PC-3 (cell line): ENCODE measurements at regions not wholly inside any gene's neighbourhood (a gene's known extent, or its start where the extent isn't known, plus 50 kb on each side); places are given as distances from the start of the nearest gene placed in this dataset.

ENCODE experiments used
- CTCF ChIP-seq: fragments of 300-600 bp; sonication (generic); conservative IDR thresholded peaks from 2 replicates; pipeline ENCODE4 v1.5.1; 2017; ENCODE audit warnings: antibody characterized with exemption, low read depth, mild to moderate bottlenecking, low read length
- EZH2 ChIP-seq: fragments of 300-600 bp; sonication (generic); IDR thresholded peaks from one replicate; pipeline ENCODE4 v1.6.1; 2017; ENCODE audit warnings: antibody characterized with exemption, mild to moderate bottlenecking, low read length; ENCODE audit not compliant: unreplicated experiment
- EZH2phosphoT487 ChIP-seq: fragments of 300-600 bp; sonication (generic); IDR thresholded peaks from 2 replicates; pipeline ENCODE4 v1.6.1; 2018; ENCODE audit warnings: mild to moderate bottlenecking, antibody characterized with exemption, low read length, borderline replicate concordance

GRCh38 chr10:111944331-111944730 is 239.2 kb downstream of the GPAM start:
- no peak for TF ChIP-seq CTCF
- no peak for TF ChIP-seq EZH2
- no peak for TF ChIP-seq EZH2phosphoT487
